ENCODE measurements at regions not wholly inside any gene's neighbourhood (a gene's known extent, or its start where the extent isn't known, plus 50 kb on each side); places are given as distances from the start of the nearest gene placed in this dataset.

DNA sequence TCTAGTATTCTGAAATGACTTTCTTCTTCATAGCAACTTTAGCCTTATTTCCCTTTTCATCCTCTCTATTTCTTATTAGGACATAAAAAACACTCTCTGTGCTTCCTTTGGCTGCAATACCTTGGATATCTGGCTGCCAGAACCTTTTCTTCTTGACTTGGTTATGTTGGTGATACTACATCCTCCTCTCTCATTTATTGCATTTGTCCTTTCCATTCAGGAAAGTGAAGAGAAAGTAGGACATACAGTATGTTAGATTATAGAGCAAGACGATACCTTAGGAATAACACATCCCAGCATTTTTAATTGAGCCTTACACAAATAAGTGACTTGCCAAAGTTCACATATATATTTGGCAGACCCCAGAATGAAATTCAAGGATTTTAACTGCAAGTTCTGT lies 210.1 kb upstream of the PPP1R3A start:
- Histone ChIP-seq H3K4me1 (ENCODE audit: control insufficient read depth in 1 of 2, insufficient read depth in 2 of 2, low read length in 2 of 2) (no peaks in the 10 kb centered on the region), H4K91ac (ENCODE audit: low read depth, low read length) (no peak overlapping the region), H3K79me2 (ENCODE audit: control insufficient read depth, insufficient read depth, low read length, poor library complexity) (no peaks in the 10 kb centered on the region), H2BK5ac (ENCODE audit: low read depth, low read length, poor library complexity) (no peak overlapping the region), H3K23ac (ENCODE audit: low read length) (no peak overlapping the region), H2BK120ac (ENCODE audit: insufficient read depth, low read length, poor library complexity) (no peak overlapping the region), H3K4me3 (ENCODE audit: low read depth, low read length) (no peak overlapping the region), H2AK5ac (ENCODE audit: low read length) (no peak overlapping the region), H3K4me2 (ENCODE audit: low read length) (no peak overlapping the region), H3K4ac (ENCODE audit: low read depth, low read length) (no peak overlapping the region), H3K27me3 (ENCODE audit: insufficient read depth, low read length) (no peaks in the 10 kb centered on the region), H4K8ac (ENCODE audit: low read depth, low read length) (no peak overlapping the region), H2BK12ac (ENCODE audit: low read length) (no peak overlapping the region), H2AFZ (ENCODE audit: insufficient read depth, low read length, poor library complexity) (no peak overlapping the region), H3K9me3 (ENCODE audit: insufficient read depth, low read depth, low read length) (no peaks in the 10 kb centered on the region), H4K12ac (ENCODE audit: low read depth, low read length) (no peak overlapping the region), H3K14ac (ENCODE audit: low read length) (no peak overlapping the region), H3K27ac (ENCODE audit: low read depth, low read length) (no peak overlapping the region), H3K79me1 (ENCODE audit: low read length) (no peaks in the 10 kb centered on the region), H3K18ac (ENCODE audit: low read length) (no peak overlapping the region), H3K36me3 (ENCODE audit: control insufficient read depth in 1 of 2, insufficient read depth in 2 of 2, low read length in 2 of 2) (no peaks in the 10 kb centered on the region), H3K9ac (ENCODE audit: low read length) (no peak overlapping the region)
- no peak for DNase-seq
- no CpG with 5 or more reads among the region's 1 CpG for WGBS (ENCODE audit: extremely low coverage, insufficient coverage, insufficient read length)

DNA sequence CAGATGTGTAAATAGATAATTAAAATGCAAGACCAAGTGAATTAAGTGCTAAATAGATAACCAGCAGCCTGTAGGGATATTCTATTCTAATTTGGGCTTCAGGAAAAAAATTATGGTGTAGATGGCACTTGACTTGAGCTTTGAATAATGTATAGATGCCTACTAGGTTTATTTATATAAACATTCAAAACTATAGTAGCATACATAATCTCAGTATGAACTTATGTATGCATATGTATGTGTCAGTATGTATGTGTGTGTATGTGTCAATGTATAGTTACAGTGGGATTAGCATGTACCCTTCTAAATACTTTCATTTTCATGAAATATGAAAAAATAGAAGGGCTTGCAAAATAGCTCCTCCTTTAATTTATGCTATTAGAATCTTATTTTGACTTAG lies 207.3 kb upstream of the PPP1R3A start:
- Histone ChIP-seq H2AFZ (ENCODE audit: insufficient read depth, low read length, poor library complexity) (no peak overlapping the region), H3K27me3 (ENCODE audit: insufficient read depth, low read length) (no peaks in the 10 kb centered on the region), H2BK12ac (ENCODE audit: low read length) (no peak overlapping the region), H3K14ac (ENCODE audit: low read length) (no peak overlapping the region), H3K27ac (ENCODE audit: low read depth, low read length) (no peak overlapping the region), H3K9me3 (ENCODE audit: insufficient read depth, low read depth, low read length) (no peaks in the 10 kb centered on the region), H2BK5ac (ENCODE audit: low read depth, low read length, poor library complexity) (no peak overlapping the region), H2BK120ac (ENCODE audit: insufficient read depth, low read length, poor library complexity) (no peak overlapping the region), H4K12ac (ENCODE audit: low read depth, low read length) (no peak overlapping the region), H4K91ac (ENCODE audit: low read depth, low read length) (no peak overlapping the region), H2AK5ac (ENCODE audit: low read length) (no peak overlapping the region), H3K23ac (ENCODE audit: low read length) (no peak overlapping the region), H3K4ac (ENCODE audit: low read depth, low read length) (no peak overlapping the region), H4K8ac (ENCODE audit: low read depth, low read length) (no peak overlapping the region), H3K36me3 (ENCODE audit: control insufficient read depth in 1 of 2, insufficient read depth in 2 of 2, low read length in 2 of 2) (no peaks in the 10 kb centered on the region), H3K4me1 (ENCODE audit: control insufficient read depth in 1 of 2, insufficient read depth in 2 of 2, low read length in 2 of 2) (no peaks in the 10 kb centered on the region), H3K9ac (ENCODE audit: low read length) (no peak overlapping the region), H3K79me1 (ENCODE audit: low read length) (no peaks in the 10 kb centered on the region), H3K79me2 (ENCODE audit: control insufficient read depth, insufficient read depth, low read length, poor library complexity) (no peaks in the 10 kb centered on the region), H3K4me2 (ENCODE audit: low read length) (no peak overlapping the region), H3K4me3 (ENCODE audit: low read depth, low read length) (no peak overlapping the region), H3K18ac (ENCODE audit: low read length) (no peak overlapping the region)
- no peak for DNase-seq

DNA sequence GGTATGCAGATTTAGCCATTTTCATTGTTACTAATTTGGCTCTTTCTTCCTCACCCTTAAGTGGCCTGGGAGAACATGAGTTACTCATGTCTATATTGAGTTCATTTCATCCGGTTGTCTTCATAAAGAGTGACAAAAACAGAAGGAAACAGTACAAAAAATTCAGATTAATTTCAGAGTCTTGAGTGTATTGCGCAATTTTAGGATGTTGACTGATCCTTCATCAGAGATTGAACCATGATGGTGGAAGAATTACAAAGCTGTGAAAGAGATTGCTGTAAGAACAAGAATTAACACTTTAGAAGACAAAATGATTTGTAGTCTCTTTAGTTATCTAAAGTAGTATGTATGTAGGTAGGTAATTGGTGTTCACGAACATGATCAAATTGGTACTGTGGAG lies 194.0 kb upstream of the PPP1R3A start:
- WGBS (ENCODE audit: extremely low coverage, insufficient coverage, insufficient read length): no CpG with 5 or more reads among the region's 3 CpGs
- no peaks in the 10 kb centered on the region for H3K4me1 ChIP-seq (ENCODE audit: control insufficient read depth in 1 of 2, insufficient read depth in 2 of 2, low read length in 2 of 2)
- H3K9ac ChIP-seq (ENCODE audit: low read length): no peak overlapping the region
- no peaks in the 10 kb centered on the region for H3K79me1 ChIP-seq (ENCODE audit: low read length)
- H3K4me3 ChIP-seq (ENCODE audit: low read depth, low read length): no peak overlapping the region
- H3K27me3 ChIP-seq (ENCODE audit: insufficient read depth, low read length): no peaks in the 10 kb centered on the region
- H2AK5ac ChIP-seq (ENCODE audit: low read length): no peak overlapping the region
- no peak overlapping the region for H2BK5ac ChIP-seq (ENCODE audit: low read depth, low read length, poor library complexity)
- no peak overlapping the region for H3K23ac ChIP-seq (ENCODE audit: low read length)
- H3K79me2 ChIP-seq (ENCODE audit: control insufficient read depth, insufficient read depth, low read length, poor library complexity): no peaks in the 10 kb centered on the region
- H3K4me2 ChIP-seq (ENCODE audit: low read length): no peak overlapping the region
- H3K4ac ChIP-seq (ENCODE audit: low read depth, low read length): no peak overlapping the region
- H3K14ac ChIP-seq (ENCODE audit: low read length): no peak overlapping the region
- no peak overlapping the region for H3K18ac ChIP-seq (ENCODE audit: low read length)
- no peak overlapping the region for H4K8ac ChIP-seq (ENCODE audit: low read depth, low read length)
- DNase-seq: no peak
- H2BK12ac ChIP-seq (ENCODE audit: low read length): no peak overlapping the region
- no peak overlapping the region for H3K27ac ChIP-seq (ENCODE audit: low read depth, low read length)
- H4K12ac ChIP-seq (ENCODE audit: low read depth, low read length): no peak overlapping the region
- H3K36me3 ChIP-seq (ENCODE audit: control insufficient read depth in 1 of 2, insufficient read depth in 2 of 2, low read length in 2 of 2): no peaks in the 10 kb centered on the region
- no peaks in the 10 kb centered on the region for H3K9me3 ChIP-seq (ENCODE audit: insufficient read depth, low read depth, low read length)
- H4K91ac ChIP-seq (ENCODE audit: low read depth, low read length): no peak overlapping the region
- H2BK120ac ChIP-seq (ENCODE audit: insufficient read depth, low read length, poor library complexity): no peak overlapping the region
- no peak overlapping the region for H2AFZ ChIP-seq (ENCODE audit: insufficient read depth, low read length, poor library complexity)

DNA sequence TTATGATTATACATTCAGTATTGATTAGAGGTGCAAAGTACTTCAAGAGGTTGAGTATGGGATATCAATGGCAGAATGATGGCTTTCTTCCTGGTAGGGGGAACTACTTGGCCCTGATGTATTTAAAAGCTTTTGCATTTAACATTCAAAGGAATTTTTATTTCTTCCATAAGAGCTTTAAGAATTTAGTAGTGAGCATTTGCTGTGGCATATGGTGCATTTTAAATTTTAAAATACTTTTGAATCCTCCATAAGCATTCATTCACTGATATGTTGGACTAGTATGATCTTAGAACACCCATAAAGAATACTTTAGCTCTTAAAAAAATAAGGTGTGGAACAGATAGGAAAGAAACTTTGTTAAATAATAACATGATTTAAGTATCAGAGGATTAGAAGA lies 191.9 kb upstream of the PPP1R3A start:
- H2BK12ac ChIP-seq (ENCODE audit: low read length): no peak overlapping the region
- H2AK5ac ChIP-seq (ENCODE audit: low read length): no peak overlapping the region
- H3K36me3 ChIP-seq (ENCODE audit: control insufficient read depth in 1 of 2, insufficient read depth in 2 of 2, low read length in 2 of 2): no peaks in the 10 kb centered on the region

DNA sequence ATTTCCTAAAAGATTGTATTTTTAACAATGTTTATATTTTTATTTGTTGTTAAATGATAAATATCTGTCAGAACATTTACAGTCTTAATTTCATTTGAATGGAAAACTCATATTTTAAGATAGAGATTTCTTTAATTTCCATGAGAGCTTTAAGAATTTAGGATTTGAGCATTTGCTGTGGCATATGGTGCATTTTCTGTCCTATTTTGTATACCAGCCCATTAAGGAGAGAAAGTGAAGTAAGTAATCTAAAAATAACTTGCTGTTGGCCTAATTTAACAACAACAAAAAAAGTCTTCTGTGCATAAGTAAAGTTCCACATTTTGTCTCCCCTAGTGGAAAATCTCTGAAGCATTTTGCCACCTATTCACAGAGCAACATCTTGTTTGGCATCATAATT lies 190.9 kb upstream of the PPP1R3A start:
- Histone ChIP-seq H3K27ac (ENCODE audit: low read depth, low read length) (no peak overlapping the region), H3K23ac (ENCODE audit: low read length) (no peak overlapping the region), H2AK5ac (ENCODE audit: low read length) (no peak overlapping the region), H3K79me1 (ENCODE audit: low read length) (no peaks in the 10 kb centered on the region), H3K4me3 (ENCODE audit: low read depth, low read length) (no peak overlapping the region), H3K36me3 (ENCODE audit: control insufficient read depth in 1 of 2, insufficient read depth in 2 of 2, low read length in 2 of 2) (no peaks in the 10 kb centered on the region), H3K27me3 (ENCODE audit: insufficient read depth, low read length) (no peaks in the 10 kb centered on the region), H2BK12ac (ENCODE audit: low read length) (no peak overlapping the region), H2BK120ac (ENCODE audit: insufficient read depth, low read length, poor library complexity) (no peak overlapping the region), H3K9ac (ENCODE audit: low read length) (no peak overlapping the region), H3K9me3 (ENCODE audit: insufficient read depth, low read depth, low read length) (no peaks in the 10 kb centered on the region), H4K12ac (ENCODE audit: low read depth, low read length) (no peak overlapping the region), H3K4ac (ENCODE audit: low read depth, low read length) (no peak overlapping the region), H4K91ac (ENCODE audit: low read depth, low read length) (no peak overlapping the region), H3K14ac (ENCODE audit: low read length) (no peak overlapping the region), H4K8ac (ENCODE audit: low read depth, low read length) (no peak overlapping the region), H3K79me2 (ENCODE audit: control insufficient read depth, insufficient read depth, low read length, poor library complexity) (no peaks in the 10 kb centered on the region), H3K18ac (ENCODE audit: low read length) (no peak overlapping the region), H3K4me1 (ENCODE audit: control insufficient read depth in 1 of 2, insufficient read depth in 2 of 2, low read length in 2 of 2) (no peaks in the 10 kb centered on the region), H2AFZ (ENCODE audit: insufficient read depth, low read length, poor library complexity) (no peak overlapping the region), H2BK5ac (ENCODE audit: low read depth, low read length, poor library complexity) (no peak overlapping the region), H3K4me2 (ENCODE audit: low read length) (no peak overlapping the region)
- DNase-seq: no peak

More for the DNA sequence above, 191.9 kb upstream of the PPP1R3A start:
- DNase-seq: no peak
- Histone ChIP-seq H3K4ac (ENCODE audit: low read depth, low read length) (no peak overlapping the region), H3K23ac (ENCODE audit: low read length) (no peak overlapping the region), H3K4me2 (ENCODE audit: low read length) (no peak overlapping the region), H3K79me2 (ENCODE audit: control insufficient read depth, insufficient read depth, low read length, poor library complexity) (no peaks in the 10 kb centered on the region), H2AFZ (ENCODE audit: insufficient read depth, low read length, poor library complexity) (no peak overlapping the region), H3K4me1 (ENCODE audit: control insufficient read depth in 1 of 2, insufficient read depth in 2 of 2, low read length in 2 of 2) (no peaks in the 10 kb centered on the region), H3K14ac (ENCODE audit: low read length) (no peak overlapping the region), H4K8ac (ENCODE audit: low read depth, low read length) (no peak overlapping the region), H4K91ac (ENCODE audit: low read depth, low read length) (no peak overlapping the region), H3K9ac (ENCODE audit: low read length) (no peak overlapping the region), H2BK5ac (ENCODE audit: low read depth, low read length, poor library complexity) (no peak overlapping the region), H4K12ac (ENCODE audit: low read depth, low read length) (no peak overlapping the region), H3K9me3 (ENCODE audit: insufficient read depth, low read depth, low read length) (no peaks in the 10 kb centered on the region), H3K4me3 (ENCODE audit: low read depth, low read length) (no peak overlapping the region), H3K27ac (ENCODE audit: low read depth, low read length) (no peak overlapping the region), H3K18ac (ENCODE audit: low read length) (no peak overlapping the region), H2BK120ac (ENCODE audit: insufficient read depth, low read length, poor library complexity) (no peak overlapping the region), H3K79me1 (ENCODE audit: low read length) (no peaks in the 10 kb centered on the region), H3K27me3 (ENCODE audit: insufficient read depth, low read length) (no peaks in the 10 kb centered on the region)
